NT2/D1 (cell line): ENCODE measurements at regions not wholly inside any gene's neighbourhood (a gene's known extent, or its start where the extent isn't known, plus 50 kb on each side); places are given as distances from the start of the nearest gene placed in this dataset.

Source experiments
- YY1 ChIP-seq: IDR thresholded peaks from 2 replicates; pipeline ENCODE4 v1.6.1; 2011; ENCODE audit not compliant: insufficient read length, insufficient read depth
- ZNF274 ChIP-seq: IDR thresholded peaks from 2 replicates; pipeline ENCODE4 v1.6.1; 2011; ENCODE audit warnings: mild to moderate bottlenecking, low read depth, low read length

- TF ChIP-seq YY1 (no peak), ZNF274 (no peak)
These were observed 251.4 kb upstream of the B3GALT2 start for GRCh38 chr1:193437785-193438184.
